GM12878 (cell line): ENCODE measurements at regions not wholly inside any gene's neighbourhood (a gene's known extent, or its start where the extent isn't known, plus 50 kb on each side); places are given as distances from the start of the nearest gene placed in this dataset.

Experiments
- ATAC-seq: fragments of 200-7000 bp; cut with Tn5 transposase; 3 replicates; pipeline ENCODE4 v1.9.1; 2020; ENCODE audit warnings: mild to moderate bottlenecking, moderate library complexity
- BruUV-seq: library from RNA; stranded (reverse); fragments of 400-500 nt; replicated peaks from 2 replicates; lab custom pipeline; 2021; lab: Mats Ljungman, UMichigan
- CTCF ChIA-PET: fragments of 300-600 bp; sonication (Branson Sonifier 250); formaldehyde crosslinking; extraction: SDS; loops from one replicate; lab custom pipeline; 2021; ENCODE audit warnings: inconsistent platforms; lab: Yijun Ruan, JAX
- POLR2A ChIA-PET: fragments of 350-600 bp; formaldehyde crosslinking; extraction: SDS; loops from one replicate; lab custom pipeline; 2021; ENCODE audit warnings: inconsistent platforms; lab: Charles Lee
- RAD21 ChIA-PET: fragments of 300-600 bp; sonication (Branson Sonifier 250); formaldehyde crosslinking; loops from one replicate; lab custom pipeline; 2023; ENCODE audit warnings: antibody characterized with exemption; ENCODE audit not compliant: unreplicated experiment; lab: Charles Lee
- SMC1A ChIA-PET: fragments of 300-600 bp; sonication (Branson Sonifier 250); formaldehyde crosslinking; loops from one replicate; lab custom pipeline; 2023; ENCODE audit not compliant: unreplicated experiment, uncharacterized antibody; lab: Charles Lee
- DNase-seq: peaks from one replicate; pipeline ENCODE4 v3.0.0-alpha.2; 2011; ENCODE audit warnings: low read depth, low spot score
- FAIRE-seq: peaks from 3 replicates; lab custom pipeline; 2011; peaks lifted over from hg19 to GRCh38; lab: Jason Lieb, UNC
- H2AFZ ChIP-seq: 2 replicates; pipeline ENCODE4 v1.6.0; 2011; ENCODE audit warnings: low read depth, low read length, control low read depth; ENCODE audit not compliant: control insufficient read depth
- H3K27ac ChIP-seq: 2 replicates; pipeline ENCODE4 v1.5.1; 2011; ENCODE audit warnings: control low read depth; ENCODE audit not compliant: control insufficient read depth, insufficient read depth
- H3K27me3 ChIP-seq, 2 experiments: replicated peaks in 1 of 2; 2 replicates each; pipeline versions ENCODE4 v1.6.0 to v1.6.1; 2011; ENCODE audit warnings: low read length in 1 of 2; ENCODE audit not compliant: control insufficient read depth in 2 of 2, insufficient read depth in 2 of 2
- H3K36me3 ChIP-seq, 2 experiments: 2 replicates each; pipeline ENCODE4 v1.5.1; 2011; ENCODE audit warnings: low read length in 1 of 2; ENCODE audit not compliant: control insufficient read depth in 2 of 2, insufficient read depth in 2 of 2
- H3K4me1 ChIP-seq: 2 replicates; pipeline ENCODE4 v1.6.1; 2011; ENCODE audit warnings: mild to moderate bottlenecking, low read length, moderate library complexity, mixed read lengths; ENCODE audit not compliant: control insufficient read depth, insufficient read depth
- H3K4me2 ChIP-seq: 2 replicates; pipeline ENCODE4 v1.6.0; 2011; ENCODE audit warnings: control low read depth; ENCODE audit not compliant: control insufficient read depth, insufficient read depth
- H3K4me3 ChIP-seq: fragments of 200-600 bp; sonication (generic); 2 replicates; pipeline ENCODE4 v1.5.1; 2016
- H3K79me2 ChIP-seq: 2 replicates; pipeline ENCODE4 v1.6.0; 2011; ENCODE audit warnings: low read length; ENCODE audit not compliant: control insufficient read depth, insufficient read depth
- H3K9ac ChIP-seq: 2 replicates; pipeline ENCODE4 v1.8.0; 2011; ENCODE audit warnings: low read length, control low read depth, mixed read lengths; ENCODE audit not compliant: control insufficient read depth, insufficient read depth
- H3K9me3 ChIP-seq: replicated peaks from 3 replicates; pipeline ENCODE4 v1.5.1; 2011; ENCODE audit warnings: mild to moderate bottlenecking, low read length; ENCODE audit not compliant: control insufficient read depth, insufficient read depth
- H4K20me1 ChIP-seq: 2 replicates; pipeline ENCODE4 v1.6.0; 2011; ENCODE audit not compliant: control insufficient read depth, insufficient read depth
- ASH2L ChIP-seq: fragments of 300-600, 200-600 bp; sonication (generic); IDR thresholded peaks from 2 replicates; pipeline ENCODE4 v1.6.1; 2017; ENCODE audit warnings: low read depth, mild to moderate bottlenecking, borderline replicate concordance
- BCL11A ChIP-seq: IDR thresholded peaks from 2 replicates; pipeline ENCODE4 v1.6.1; 2011; ENCODE audit warnings: low read depth, low read length
- DPF2 ChIP-seq: fragments of 450-650 bp; IDR thresholded peaks from 2 replicates; pipeline ENCODE4 v1.6.1; 2017; ENCODE audit warnings: mild to moderate bottlenecking
- EED ChIP-seq: sonication (generic); IDR thresholded peaks from 2 replicates; pipeline ENCODE4 v1.6.1; 2016; ENCODE audit warnings: antibody characterized with exemption, low read depth
- FOXM1 ChIP-seq: IDR thresholded peaks from 2 replicates; pipeline ENCODE4 v1.6.1; 2012; ENCODE audit warnings: low read depth, mild to moderate bottlenecking, inconsistent platforms, low read length, moderate library complexity
- HDAC6 ChIP-seq: fragments of 200-600 bp; sonication (generic); IDR thresholded peaks from one replicate; pipeline ENCODE4 v1.8.0; 2017; ENCODE audit warnings: antibody characterized with exemption; ENCODE audit not compliant: unreplicated experiment
- KAT2A ChIP-seq: conservative IDR thresholded peaks from 2 replicates; pipeline ENCODE4 v1.6.1; 2011; ENCODE audit warnings: low read depth, low read length; ENCODE audit not compliant: control insufficient read depth
- MEF2B ChIP-seq: fragments of 450-650 bp; IDR thresholded peaks from 2 replicates; pipeline ENCODE4 v1.6.1; 2018; ENCODE audit warnings: mild to moderate bottlenecking, moderate library complexity; ENCODE audit not compliant: partially characterized antibody, poor library complexity, severe bottlenecking
- NR2C1 ChIP-seq: fragments of 450-650 bp; IDR thresholded peaks from 2 replicates; pipeline ENCODE4 v1.6.1; 2017; ENCODE audit warnings: antibody characterized with exemption, mild to moderate bottlenecking, moderate library complexity
- NRF1 ChIP-seq: conservative IDR thresholded peaks from 2 replicates; pipeline ENCODE4 v1.6.1; 2011; ENCODE audit warnings: mild to moderate bottlenecking, low read depth, low read length, improper control_type of control experiment
- SIN3A ChIP-seq: IDR thresholded peaks from 2 replicates; pipeline ENCODE4 v1.6.1; 2012; ENCODE audit warnings: low read depth, low read length, improper control_type of control experiment
- SMAD1 ChIP-seq: fragments of 450-650 bp; IDR thresholded peaks from 2 replicates; pipeline ENCODE4 v1.6.1; 2018; ENCODE audit warnings: mild to moderate bottlenecking, low read depth; ENCODE audit not compliant: partially characterized antibody
- SMAD5 ChIP-seq: IDR thresholded peaks from 2 replicates; pipeline ENCODE4 v1.6.1; 2016; ENCODE audit warnings: antibody characterized with exemption, low read depth
- in situ Hi-C: fragments of 300-500 bp; cut with MboI; formaldehyde crosslinking; loops from 9 replicates; pipeline ENCODE4 v1.14.3; 2018; ENCODE audit warnings: mixed read lengths
- intact Hi-C: fragments of 100-400 bp; cut with micrococcal nuclease; formaldehyde crosslinking; loops from one replicate; pipeline ENCODE4 v1.14.2; 2022; ENCODE audit not compliant: unreplicated experiment
- TF ChIP-seq, protein P1 (sequence below): fragments of 450-650 bp; IDR thresholded peaks from 2 replicates; pipeline ENCODE4 v1.6.1; 2018; ENCODE audit warnings: mild to moderate bottlenecking, low read depth, moderate library complexity; ENCODE audit not compliant: partially characterized antibody
- TF ChIP-seq, protein P2 (sequence below): fragments of 450-650 bp; IDR thresholded peaks from 2 replicates; pipeline ENCODE4 v1.6.1; 2017; ENCODE audit warnings: mild to moderate bottlenecking, low read depth, inconsistent platforms; ENCODE audit not compliant: poor library complexity, severe bottlenecking
- TF ChIP-seq, protein P3 (sequence below): fragments of 450-650 bp; IDR thresholded peaks from 2 replicates; pipeline ENCODE4 v1.6.1; 2016; ENCODE audit warnings: mild to moderate bottlenecking
- TF ChIP-seq, protein P4 (sequence below): fragments of 450-650 bp; IDR thresholded peaks from 2 replicates; pipeline ENCODE4 v1.6.1; 2017; ENCODE audit warnings: borderline replicate concordance

DNA sequence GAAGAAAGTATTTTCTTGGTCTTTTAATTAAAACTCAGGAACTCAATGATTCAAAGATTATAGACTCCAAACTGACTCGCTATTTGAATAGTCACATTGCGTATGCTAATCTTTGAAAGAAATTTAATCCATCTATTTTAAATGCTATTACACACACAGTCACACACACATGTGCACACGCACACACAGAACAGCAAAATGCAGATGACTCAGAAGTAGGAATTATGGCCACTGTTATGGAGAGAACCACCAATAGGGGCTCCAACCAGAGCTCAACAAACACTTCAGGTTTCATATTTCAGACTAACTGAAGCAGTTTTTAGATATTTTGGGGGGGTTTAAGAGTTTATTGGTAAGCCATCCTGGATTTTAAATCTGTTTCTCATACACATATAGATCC lies 1917.9 kb downstream of the EFNA5 start (continued):
- TF ChIP-seq, protein P1, sequence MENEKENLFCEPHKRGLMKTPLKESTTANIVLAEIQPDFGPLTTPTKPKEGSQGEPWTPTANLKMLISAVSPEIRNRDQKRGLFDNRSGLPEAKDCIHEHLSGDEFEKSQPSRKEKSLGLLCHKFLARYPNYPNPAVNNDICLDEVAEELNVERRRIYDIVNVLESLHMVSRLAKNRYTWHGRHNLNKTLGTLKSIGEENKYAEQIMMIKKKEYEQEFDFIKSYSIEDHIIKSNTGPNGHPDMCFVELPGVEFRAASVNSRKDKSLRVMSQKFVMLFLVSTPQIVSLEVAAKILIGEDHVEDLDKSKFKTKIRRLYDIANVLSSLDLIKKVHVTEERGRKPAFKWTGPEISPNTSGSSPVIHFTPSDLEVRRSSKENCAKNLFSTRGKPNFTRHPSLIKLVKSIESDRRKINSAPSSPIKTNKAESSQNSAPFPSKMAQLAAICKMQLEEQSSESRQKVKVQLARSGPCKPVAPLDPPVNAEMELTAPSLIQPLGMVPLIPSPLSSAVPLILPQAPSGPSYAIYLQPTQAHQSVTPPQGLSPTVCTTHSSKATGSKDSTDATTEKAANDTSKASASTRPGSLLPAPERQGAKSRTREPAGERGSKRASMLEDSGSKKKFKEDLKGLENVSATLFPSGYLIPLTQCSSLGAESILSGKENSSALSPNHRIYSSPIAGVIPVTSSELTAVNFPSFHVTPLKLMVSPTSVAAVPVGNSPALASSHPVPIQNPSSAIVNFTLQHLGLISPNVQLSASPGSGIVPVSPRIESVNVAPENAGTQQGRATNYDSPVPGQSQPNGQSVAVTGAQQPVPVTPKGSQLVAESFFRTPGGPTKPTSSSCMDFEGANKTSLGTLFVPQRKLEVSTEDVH, result no peak
- TF ChIP-seq, protein P2, sequence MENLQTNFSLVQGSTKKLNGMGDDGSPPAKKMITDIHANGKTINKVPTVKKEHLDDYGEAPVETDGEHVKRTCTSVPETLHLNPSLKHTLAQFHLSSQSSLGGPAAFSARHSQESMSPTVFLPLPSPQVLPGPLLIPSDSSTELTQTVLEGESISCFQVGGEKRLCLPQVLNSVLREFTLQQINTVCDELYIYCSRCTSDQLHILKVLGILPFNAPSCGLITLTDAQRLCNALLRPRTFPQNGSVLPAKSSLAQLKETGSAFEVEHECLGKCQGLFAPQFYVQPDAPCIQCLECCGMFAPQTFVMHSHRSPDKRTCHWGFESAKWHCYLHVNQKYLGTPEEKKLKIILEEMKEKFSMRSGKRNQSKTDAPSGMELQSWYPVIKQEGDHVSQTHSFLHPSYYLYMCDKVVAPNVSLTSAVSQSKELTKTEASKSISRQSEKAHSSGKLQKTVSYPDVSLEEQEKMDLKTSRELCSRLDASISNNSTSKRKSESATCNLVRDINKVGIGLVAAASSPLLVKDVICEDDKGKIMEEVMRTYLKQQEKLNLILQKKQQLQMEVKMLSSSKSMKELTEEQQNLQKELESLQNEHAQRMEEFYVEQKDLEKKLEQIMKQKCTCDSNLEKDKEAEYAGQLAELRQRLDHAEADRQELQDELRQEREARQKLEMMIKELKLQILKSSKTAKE, result no peak
- no peak for TF ChIP-seq MEF2B
- TF ChIP-seq ASH2L, result no peak
- TF ChIP-seq, protein P3, sequence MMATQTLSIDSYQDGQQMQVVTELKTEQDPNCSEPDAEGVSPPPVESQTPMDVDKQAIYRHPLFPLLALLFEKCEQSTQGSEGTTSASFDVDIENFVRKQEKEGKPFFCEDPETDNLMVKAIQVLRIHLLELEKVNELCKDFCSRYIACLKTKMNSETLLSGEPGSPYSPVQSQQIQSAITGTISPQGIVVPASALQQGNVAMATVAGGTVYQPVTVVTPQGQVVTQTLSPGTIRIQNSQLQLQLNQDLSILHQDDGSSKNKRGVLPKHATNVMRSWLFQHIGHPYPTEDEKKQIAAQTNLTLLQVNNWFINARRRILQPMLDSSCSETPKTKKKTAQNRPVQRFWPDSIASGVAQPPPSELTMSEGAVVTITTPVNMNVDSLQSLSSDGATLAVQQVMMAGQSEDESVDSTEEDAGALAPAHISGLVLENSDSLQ, result no peak
- no peak for TF ChIP-seq FOXM1

DNA sequence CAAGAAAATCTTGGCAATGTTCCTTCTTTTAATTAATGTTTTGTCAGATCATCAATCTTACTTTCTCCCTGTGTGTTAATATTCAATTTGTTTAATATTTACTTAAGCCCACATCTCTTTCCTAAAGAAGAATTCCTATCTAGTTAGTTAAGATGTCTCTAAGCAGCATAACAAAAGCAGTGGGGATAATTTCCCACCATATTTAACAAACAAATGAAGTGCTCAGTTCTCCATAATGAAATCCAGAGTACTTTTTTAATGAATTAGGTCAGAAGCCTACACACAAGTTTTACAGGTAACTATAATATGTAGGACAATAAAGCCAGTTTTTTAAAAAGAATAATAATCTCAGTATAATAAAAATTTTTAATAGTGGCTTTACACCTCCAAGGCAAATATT lies 1918.8 kb downstream of the EFNA5 start:
- Histone ChIP-seq H3K4me1 (no peaks in the 10 kb centered on the region), H3K27me3 (no peaks in the 10 kb centered on the region), H3K36me3 (no peaks in the 10 kb centered on the region), H3K4me2 (no peak overlapping the region), H2AFZ (no peak overlapping the region), H3K79me2 (no peaks in the 10 kb centered on the region), H3K9ac (no peak overlapping the region), H3K27ac (no peak overlapping the region), H4K20me1 (no peaks in the 10 kb centered on the region), H3K9me3 (no peaks in the 10 kb centered on the region), H3K4me3 (no peak overlapping the region)
- SMC1A ChIA-PET, result no interaction called here
- FAIRE-seq, result no peak
- BruUV-seq, result no TSS peak
- intact Hi-C loops (no loop called here), in situ Hi-C loops (no loop called here)
- CTCF ChIA-PET, result no interaction called here
- POLR2A ChIA-PET, result no interaction called here
- RAD21 ChIA-PET, result no interaction called here
- ATAC-seq, result no peak
- no peak for DNase-seq
- TF ChIP-seq, protein P3, result no peak
- TF ChIP-seq HDAC6 (no peak), BCL11A (no peak), DPF2 (no peak), NRF1 (no peak), SMAD1 (no peak), KAT2A (no peak), EED (no peak), SIN3A (no peak), NR2C1 (no peak), SMAD5 (no peak)
- TF ChIP-seq, protein P4, sequence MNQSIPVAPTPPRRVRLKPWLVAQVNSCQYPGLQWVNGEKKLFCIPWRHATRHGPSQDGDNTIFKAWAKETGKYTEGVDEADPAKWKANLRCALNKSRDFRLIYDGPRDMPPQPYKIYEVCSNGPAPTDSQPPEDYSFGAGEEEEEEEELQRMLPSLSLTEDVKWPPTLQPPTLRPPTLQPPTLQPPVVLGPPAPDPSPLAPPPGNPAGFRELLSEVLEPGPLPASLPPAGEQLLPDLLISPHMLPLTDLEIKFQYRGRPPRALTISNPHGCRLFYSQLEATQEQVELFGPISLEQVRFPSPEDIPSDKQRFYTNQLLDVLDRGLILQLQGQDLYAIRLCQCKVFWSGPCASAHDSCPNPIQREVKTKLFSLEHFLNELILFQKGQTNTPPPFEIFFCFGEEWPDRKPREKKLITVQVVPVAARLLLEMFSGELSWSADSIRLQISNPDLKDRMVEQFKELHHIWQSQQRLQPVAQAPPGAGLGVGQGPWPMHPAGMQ, result no peak
